CD4-positive, alpha-beta memory T cell (primary cell): ENCODE measurements at regions not wholly inside any gene's neighbourhood (a gene's known extent, or its start where the extent isn't known, plus 50 kb on each side); places are given as distances from the start of the nearest gene placed in this dataset.

Source experiments
- CTCF ChIA-PET: fragments of 350-600 bp; sonication (Branson Sonifier 250); formaldehyde crosslinking; loops from one replicate; lab custom pipeline; 2021; ENCODE audit warnings: inconsistent platforms; ENCODE audit not compliant: partially characterized antibody; lab: Charles Lee
- POLR2A ChIA-PET: fragments of 350-600 bp; sonication (Branson Sonifier 250); formaldehyde crosslinking; loops from one replicate; lab custom pipeline; 2021; ENCODE audit not compliant: partially characterized antibody; lab: Charles Lee
- DNase-seq, 5 donors: peaks; one replicate each; pipeline versions ENCODE4 v3.0.0 to v3.0.0-alpha.2; 2020 to 2022; ENCODE audit warnings: mixed read lengths in 1 of 5
- H3K27ac ChIP-seq: one replicate; pipeline ENCODE4 v1.7.0; 2013; ENCODE audit warnings: low read depth, low read length
- H3K27me3 ChIP-seq: 2 replicates; pipeline ENCODE4 v1.7.0; 2013; ENCODE audit warnings: mild to moderate bottlenecking, low read length, moderate library complexity; ENCODE audit not compliant: insufficient read depth
- H3K36me3 ChIP-seq: 2 replicates; pipeline ENCODE4 v1.7.0; 2013; ENCODE audit warnings: mild to moderate bottlenecking, low read length, moderate library complexity; ENCODE audit not compliant: insufficient read depth
- H3K4me1 ChIP-seq: 2 replicates; pipeline ENCODE4 v1.7.0; 2013; ENCODE audit warnings: mild to moderate bottlenecking, low read length, moderate library complexity; ENCODE audit not compliant: insufficient read depth
- H3K4me3 ChIP-seq, 2 donors: one replicate each; pipeline ENCODE4 v1.7.0; 2013; ENCODE audit warnings: low read length in 2 of 2, mild to moderate bottlenecking in 1 of 2
- H3K9me3 ChIP-seq, 2 donors: one replicate each; pipeline ENCODE4 v1.7.0; 2013; ENCODE audit warnings: low read length in 2 of 2, control low read depth in 1 of 2; ENCODE audit not compliant: control insufficient read depth in 1 of 2
- H3K27ac Mint-ChIP-seq, 7 donors: one replicate each; pipeline ENCODE4 v1.8.0; 2020 to 2021; ENCODE audit warnings: mixed read lengths in 7 of 7, mild to moderate bottlenecking in 6 of 7, inconsistent platforms in 3 of 7, moderate library complexity in 3 of 7
- H3K27me3 Mint-ChIP-seq, 2 donors: one replicate each; pipeline ENCODE4 v1.8.0; 2020 to 2021; ENCODE audit warnings: mixed read lengths in 2 of 2
- H3K36me3 Mint-ChIP-seq, 2 donors: one replicate each; pipeline ENCODE4 v1.8.0; 2020 to 2021; ENCODE audit warnings: mixed read lengths in 2 of 2, inconsistent platforms in 1 of 2, mild to moderate bottlenecking in 1 of 2
- H3K4me1 Mint-ChIP-seq, 4 donors: one replicate each; pipeline ENCODE4 v1.8.0; 2020 to 2021; ENCODE audit warnings: mixed read lengths in 4 of 4, mild to moderate bottlenecking in 1 of 4
- H3K4me3 Mint-ChIP-seq, 8 donors: one replicate each; pipeline ENCODE4 v1.8.0; 2020 to 2021; ENCODE audit warnings: mixed read lengths in 8 of 8, mild to moderate bottlenecking in 7 of 8, moderate library complexity in 6 of 8, inconsistent platforms in 3 of 8
- H3K9me3 Mint-ChIP-seq, 8 donors: one replicate each; pipeline ENCODE4 v1.8.0; 2020 to 2021; ENCODE audit warnings: mixed read lengths in 8 of 8, mild to moderate bottlenecking in 5 of 8, inconsistent platforms in 3 of 8, moderate library complexity in 1 of 8
- intact Hi-C: fragments of 100-400 bp; cut with micrococcal nuclease; formaldehyde crosslinking; loops from one replicate; pipeline ENCODE4 v1.15.1; 2023

- POLR2A ChIA-PET = no interaction called here
- Histone ChIP-seq H3K27ac (no peak overlapping the region), H3K4me1 (no peaks in the 10 kb centered on the region), H3K9me3 (no peaks in the 10 kb centered on the region), H3K27me3 (no peaks in the 10 kb centered on the region), H3K36me3 (no peaks in the 10 kb centered on the region), H3K4me3 (no peak overlapping the region)
- Mint-ChIP-seq H3K27ac (no peak overlapping the region), H3K9me3 (peaks cover 0 to 7% (median 2%) of the 10 kb centered on the region in 8 donors), H3K27me3 (peaks cover 3% of the 10 kb centered on the region in 2 donors), H3K4me1 (no peaks in the 10 kb centered on the region), H3K4me3 (no peak overlapping the region), H3K36me3 (no peaks in the 10 kb centered on the region)
- CTCF ChIA-PET = no interaction called here
- intact Hi-C loops = no loop called here
- DNase-seq = no peak
These were observed 147.3 kb downstream of the DDX1 start for GRCh38 chr2:15738943-15739342.

GRCh38 chr2:15744820-15745219 lies 153.2 kb downstream of the DDX1 start:
- no peak for DNase-seq
- Histone ChIP-seq H3K27me3 (no peaks in the 10 kb centered on the region), H3K27ac (no peak overlapping the region), H3K4me3 (no peak overlapping the region), H3K4me1 (no peaks in the 10 kb centered on the region), H3K36me3 (no peaks in the 10 kb centered on the region), H3K9me3 (no peaks in the 10 kb centered on the region)
- H3K4me3 Mint-ChIP-seq = no peak overlapping the region
- H3K36me3 Mint-ChIP-seq = no peaks in the 10 kb centered on the region
- peaks cover 4 to 5% of the 10 kb centered on the region in 2 donors for H3K27me3 Mint-ChIP-seq
- H3K27ac Mint-ChIP-seq = no peak overlapping the region
- ChIA-PET CTCF (no interaction called here), POLR2A (no interaction called here)
- H3K9me3 Mint-ChIP-seq = peaks cover 0 to 7% (median 2%) of the 10 kb centered on the region in 8 donors
- intact Hi-C loops = no loop called here
- no peaks in the 10 kb centered on the region for H3K4me1 Mint-ChIP-seq

- Mint-ChIP-seq H3K27me3 (peaks cover 4 to 5% of the 10 kb centered on the region in 2 donors), H3K27ac (no peak overlapping the region), H3K36me3 (no peaks in the 10 kb centered on the region), H3K4me3 (no peak overlapping the region), H3K9me3 (peaks cover 0 to 7% (median 2%) of the 10 kb centered on the region in 8 donors), H3K4me1 (no peaks in the 10 kb centered on the region)
- Histone ChIP-seq H3K36me3 (no peaks in the 10 kb centered on the region), H3K27ac (no peak overlapping the region), H3K9me3 (no peaks in the 10 kb centered on the region), H3K27me3 (no peaks in the 10 kb centered on the region), H3K4me1 (no peaks in the 10 kb centered on the region), H3K4me3 (no peak overlapping the region)
- ChIA-PET POLR2A (no interaction called here), CTCF (no interaction called here)
- intact Hi-C loops = no loop called here
- no peak for DNase-seq
These were observed 153.7 kb downstream of the DDX1 start for GRCh38 chr2:15745350-15745749.

GRCh38 chr2:15745907-15746702 lies 154.4 kb downstream of the DDX1 start:
- no peaks in the 10 kb centered on the region for H3K4me1 Mint-ChIP-seq
- H3K9me3 ChIP-seq = no peaks in the 10 kb centered on the region
- H3K27ac Mint-ChIP-seq = no peak overlapping the region
- no peak overlapping the region for H3K4me3 ChIP-seq
- H3K9me3 Mint-ChIP-seq = peaks cover 0 to 7% (median 2%) of the 10 kb centered on the region in 8 donors
- ChIA-PET CTCF (no interaction called here), POLR2A (no interaction called here)
- intact Hi-C loops = no loop called here
- H3K27me3 ChIP-seq = no peaks in the 10 kb centered on the region
- H3K4me3 Mint-ChIP-seq = no peak overlapping the region
- no peaks in the 10 kb centered on the region for H3K36me3 Mint-ChIP-seq
- no peaks in the 10 kb centered on the region for H3K36me3 ChIP-seq
- peaks cover 4 to 5% of the 10 kb centered on the region in 2 donors for H3K27me3 Mint-ChIP-seq
- DNase-seq = no peak
- H3K4me1 ChIP-seq = no peaks in the 10 kb centered on the region
- no peak overlapping the region for H3K27ac ChIP-seq

GRCh38 chr2:15746703-15747550 lies 155.3 kb downstream of the DDX1 start:
- DNase-seq = no peak
- Mint-ChIP-seq H3K4me3 (no peak overlapping the region), H3K9me3 (peaks cover 0 to 4% (median 0%) of the 10 kb centered on the region in 8 donors), H3K27me3 (peaks cover 4 to 5% of the 10 kb centered on the region in 2 donors), H3K36me3 (no peaks in the 10 kb centered on the region), H3K27ac (no peak overlapping the region), H3K4me1 (no peaks in the 10 kb centered on the region)
- no peaks in the 10 kb centered on the region for H3K36me3 ChIP-seq
- H3K27me3 ChIP-seq = no peaks in the 10 kb centered on the region
- intact Hi-C loops = no loop called here
- H3K9me3 ChIP-seq = no peaks in the 10 kb centered on the region
- H3K27ac ChIP-seq = no peak overlapping the region
- CTCF ChIA-PET = no interaction called here
- H3K4me3 ChIP-seq = no peak overlapping the region
- no peaks in the 10 kb centered on the region for H3K4me1 ChIP-seq
- POLR2A ChIA-PET = interaction anchor here (0.6 kb wide), 1 partner anchor 326 kb away, joined by 3 read pairs; no protein-coding TSS in a partner anchor

- no peaks in the 10 kb centered on the region for H3K4me1 ChIP-seq
- CTCF ChIA-PET = no interaction called here
- intact Hi-C loops = no loop called here
- no peak overlapping the region for H3K27ac ChIP-seq
- Mint-ChIP-seq H3K4me1 (no peaks in the 10 kb centered on the region), H3K36me3 (no peaks in the 10 kb centered on the region), H3K9me3 (peaks cover 0 to 4% (median 0%) of the 10 kb centered on the region in 8 donors), H3K4me3 (no peak overlapping the region), H3K27ac (no peak overlapping the region), H3K27me3 (peaks cover 3 to 5% of the 10 kb centered on the region in 2 donors)
- POLR2A ChIA-PET = interaction anchor here (0.6 kb wide), 1 partner anchor 327 kb away, joined by 3 read pairs; no protein-coding TSS in a partner anchor
- no peaks in the 10 kb centered on the region for H3K9me3 ChIP-seq
- no peaks in the 10 kb centered on the region for H3K27me3 ChIP-seq
- no peak for DNase-seq
- no peaks in the 10 kb centered on the region for H3K36me3 ChIP-seq
- H3K4me3 ChIP-seq = no peak overlapping the region
These were observed 156.2 kb downstream of the DDX1 start for GRCh38 chr2:15747603-15748471.
